ENCODE measurements at regions not wholly inside any gene's neighbourhood (a gene's known extent, or its start where the extent isn't known, plus 50 kb on each side); places are given as distances from the start of the nearest gene placed in this dataset.
A peak's percentile ranks its signal among the peaks of the same experiment; 100 is the strongest.

GRCh38 chr10:113252650-113253618 lies 299.9 kb upstream of the HABP2 start:
- H3K27me3 ChIP-seq (ENCODE audit: insufficient read depth, low read length, poor library complexity), result no peaks in the 10 kb centered on the region
- H3K9me3 ChIP-seq (ENCODE audit: insufficient read depth, low read length, severe bottlenecking), result no peaks in the 10 kb centered on the region
- H3K4me3 ChIP-seq (ENCODE audit: low read depth in 1 of 2, low read length in 2 of 2), result no peak overlapping the region
- H2AFZ ChIP-seq (ENCODE audit: low read depth, low read length), result no peak overlapping the region
- TF ChIP-seq CTCF (IDR thresholded peaks at IDR 0.05; ENCODE audit: borderline replicate concordance, extremely low read depth, low read length, poor library complexity, severe bottlenecking) (no peak), EZH2 (IDR thresholded peaks at IDR 0.05; ENCODE audit: borderline replicate concordance, low read depth, low read length, severe bottlenecking) (no peak)
- DNase-seq (no peak), ATAC-seq (ENCODE audit: insufficient read depth, low read depth) (no peak)
- H3K36me3 ChIP-seq (ENCODE audit: insufficient read depth, low read length), result no peaks in the 10 kb centered on the region
- H3K79me2 ChIP-seq (ENCODE audit: insufficient read depth, low read length), result no peaks in the 10 kb centered on the region
- H3K4me2 ChIP-seq (ENCODE audit: insufficient read depth, low read length), result no peak overlapping the region
- H4K20me1 ChIP-seq (ENCODE audit: insufficient read depth, low read length), result no peaks in the 10 kb centered on the region
- no peak overlapping the region for H3K9ac ChIP-seq (ENCODE audit: low read depth, low read length)
- H3K4me1 ChIP-seq (ENCODE audit: insufficient read depth, low read length), result no peaks in the 10 kb centered on the region
- H3K27ac ChIP-seq (ENCODE audit: low read length), result no peak overlapping the region

- Histone ChIP-seq H3K4me3 (ENCODE audit: low read depth in 1 of 2, low read length in 2 of 2) (no peak overlapping the region), H3K79me2 (ENCODE audit: insufficient read depth, low read length) (no peaks in the 10 kb centered on the region), H3K27me3 (ENCODE audit: insufficient read depth, low read length, poor library complexity) (peaks cover 3% of the 10 kb centered on the region), H4K20me1 (ENCODE audit: insufficient read depth, low read length) (no peaks in the 10 kb centered on the region), H2AFZ (ENCODE audit: low read depth, low read length) (no peak overlapping the region), H3K4me1 (ENCODE audit: insufficient read depth, low read length) (no peaks in the 10 kb centered on the region), H3K9ac (ENCODE audit: low read depth, low read length) (no peak overlapping the region), H3K4me2 (ENCODE audit: insufficient read depth, low read length) (no peak overlapping the region), H3K27ac (ENCODE audit: low read length) (no peak overlapping the region), H3K36me3 (ENCODE audit: insufficient read depth, low read length) (no peaks in the 10 kb centered on the region), H3K9me3 (ENCODE audit: insufficient read depth, low read length, severe bottlenecking) (no peaks in the 10 kb centered on the region)
- no peak for DNase-seq
- no peak for ATAC-seq (ENCODE audit: insufficient read depth, low read depth)
- TF ChIP-seq EZH2 (IDR thresholded peaks at IDR 0.05; ENCODE audit: borderline replicate concordance, low read depth, low read length, severe bottlenecking) (no peak), CTCF (IDR thresholded peaks at IDR 0.05; ENCODE audit: borderline replicate concordance, extremely low read depth, low read length, poor library complexity, severe bottlenecking) (no peak)
These were observed 293.2 kb upstream of the HABP2 start for GRCh38 chr10:113259576-113260226.

- Histone ChIP-seq H3K9ac (ENCODE audit: low read depth, low read length) (no peak overlapping the region), H3K4me2 (ENCODE audit: insufficient read depth, low read length) (no peak overlapping the region), H3K9me3 (ENCODE audit: insufficient read depth, low read length, severe bottlenecking) (no peaks in the 10 kb centered on the region)
These were observed 291.7 kb upstream of the HABP2 start for GRCh38 chr10:113261161-113261560.

More at GRCh38 chr10:113261161-113261560, 291.7 kb upstream of the HABP2 start:
- TF ChIP-seq EZH2 (IDR thresholded peaks at IDR 0.05; ENCODE audit: borderline replicate concordance, low read depth, low read length, severe bottlenecking), result no peak
- no peak for TF ChIP-seq CTCF (IDR thresholded peaks at IDR 0.05; ENCODE audit: borderline replicate concordance, extremely low read depth, low read length, poor library complexity, severe bottlenecking)
- Histone ChIP-seq H3K27ac (ENCODE audit: low read length) (no peak overlapping the region), H3K79me2 (ENCODE audit: insufficient read depth, low read length) (no peaks in the 10 kb centered on the region), H3K4me3 (ENCODE audit: low read depth in 1 of 2, low read length in 2 of 2) (no peak overlapping the region), H2AFZ (ENCODE audit: low read depth, low read length) (no peak overlapping the region), H3K36me3 (ENCODE audit: insufficient read depth, low read length) (no peaks in the 10 kb centered on the region), H3K27me3 (ENCODE audit: insufficient read depth, low read length, poor library complexity) (peaks cover 3% of the 10 kb centered on the region), H3K4me1 (ENCODE audit: insufficient read depth, low read length) (no peaks in the 10 kb centered on the region), H4K20me1 (ENCODE audit: insufficient read depth, low read length) (no peaks in the 10 kb centered on the region)
- ATAC-seq (ENCODE audit: insufficient read depth, low read depth) (0 out of 3 replicates have a peak, but pooled peaks have one; percentile 22), DNase-seq (peak; percentile 18)
